Right lobe of liver (tissue), 6 donors: ENCODE measurements at regions not wholly inside any gene's neighbourhood (a gene's known extent, or its start where the extent isn't known, plus 50 kb on each side); places are given as distances from the start of the nearest gene placed in this dataset.

Source experiments
- ATAC-seq, 4 donors: fragments of 200-7000 bp; cut with Tn5 transposase; one replicate each; pipeline ENCODE4 v1.9.1; 2020; ENCODE audit warnings: mild to moderate bottlenecking in 4 of 4, moderate library complexity in 4 of 4
- DNase-seq, 3 donors: peaks; one replicate each; pipeline ENCODE4 v3.0.0-alpha.2; 2020
- H3K27ac ChIP-seq, 3 donors: fragments of 200-600 bp; one replicate each; pipeline ENCODE4 v1.8.0; 2022
- H3K27me3 ChIP-seq, 2 donors: fragments of 200-600 bp; one replicate each; pipeline ENCODE4 v1.8.0; 2022
- H3K36me3 ChIP-seq, 4 donors: fragments of 200-600 bp; sonication (generic) in 1 of 4; one replicate each; pipeline versions ENCODE4 v1.5.1 to v1.8.0; 2017 to 2022; ENCODE audit warnings: control low read depth in 1 of 4
- H3K4me1 ChIP-seq, 4 donors: fragments of 200-600 bp; sonication (generic) in 1 of 4; one replicate each; pipeline versions ENCODE4 v1.5.1 to v1.8.0; 2017 to 2022; ENCODE audit warnings: control low read depth in 1 of 4
- H3K4me3 ChIP-seq, 3 donors: fragments of 200-600 bp; one replicate each; pipeline ENCODE4 v1.8.0; 2022
- H3K9me3 ChIP-seq, 4 donors: fragments of 200-600 bp; sonication (generic) in 1 of 4; one replicate each; pipeline versions ENCODE4 v1.5.1 to v1.8.0; 2017 to 2022; ENCODE audit warnings: control low read depth in 1 of 4
- POLR2A ChIP-seq: fragments of 450-650 bp; IDR thresholded peaks from one replicate; pipeline ENCODE4 v1.6.1; 2017; ENCODE audit warnings: antibody characterized with exemption, mild to moderate bottlenecking
- WGBS: methylation state at CpG from one replicate; pipeline ENCODE4 v1.1.6; 2018; ENCODE audit warnings: low coverage, low lambda C conversion rate; ENCODE audit not compliant: insufficient coverage; ENCODE audit errors: missing lambda C conversion rate; 5-methylcytosine and 5-hydroxymethylcytosine counted together
- intact Hi-C, 2 donors: fragments of 100-400 bp; cut with DNase I; formaldehyde crosslinking; loops; one replicate each; pipeline versions ENCODE4 v1.11.2 to v1.14.1; 2022
- TF ChIP-seq, protein P1 (sequence below), 4 donors: fragments of 200-600 bp in 3 of 4; fragments of 450-650 bp in 1 of 4; IDR thresholded peaks; one replicate each; pipeline versions ENCODE4 v1.5.1 to v1.8.0; 2016 to 2022; ENCODE audit warnings: antibody characterized with exemption in 4 of 4, mild to moderate bottlenecking in 2 of 4
- donor health status: DM: no; HTN: yes; CAD: no.
- donor health status: DM: no; HTN: no; CAD: no.
- donor health status: DM: no; HTN: no; CAD: no.
- donor health status: DM: no; HTN: yes; CAD: no.
- donor health status: DM: no; HTN: yes; CAD: no.

- DNase-seq (no peak), ATAC-seq (no peak)
- TF ChIP-seq, protein P1, sequence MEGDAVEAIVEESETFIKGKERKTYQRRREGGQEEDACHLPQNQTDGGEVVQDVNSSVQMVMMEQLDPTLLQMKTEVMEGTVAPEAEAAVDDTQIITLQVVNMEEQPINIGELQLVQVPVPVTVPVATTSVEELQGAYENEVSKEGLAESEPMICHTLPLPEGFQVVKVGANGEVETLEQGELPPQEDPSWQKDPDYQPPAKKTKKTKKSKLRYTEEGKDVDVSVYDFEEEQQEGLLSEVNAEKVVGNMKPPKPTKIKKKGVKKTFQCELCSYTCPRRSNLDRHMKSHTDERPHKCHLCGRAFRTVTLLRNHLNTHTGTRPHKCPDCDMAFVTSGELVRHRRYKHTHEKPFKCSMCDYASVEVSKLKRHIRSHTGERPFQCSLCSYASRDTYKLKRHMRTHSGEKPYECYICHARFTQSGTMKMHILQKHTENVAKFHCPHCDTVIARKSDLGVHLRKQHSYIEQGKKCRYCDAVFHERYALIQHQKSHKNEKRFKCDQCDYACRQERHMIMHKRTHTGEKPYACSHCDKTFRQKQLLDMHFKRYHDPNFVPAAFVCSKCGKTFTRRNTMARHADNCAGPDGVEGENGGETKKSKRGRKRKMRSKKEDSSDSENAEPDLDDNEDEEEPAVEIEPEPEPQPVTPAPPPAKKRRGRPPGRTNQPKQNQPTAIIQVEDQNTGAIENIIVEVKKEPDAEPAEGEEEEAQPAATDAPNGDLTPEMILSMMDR (IDR thresholded peaks at IDR 0.05) = no peak
- no peak for TF ChIP-seq POLR2A
- Histone ChIP-seq H3K27ac (no peak overlapping the region), H3K9me3 (no peaks in the 10 kb centered on the region), H3K4me1 (no peaks in the 10 kb centered on the region), H3K27me3 (no peaks in the 10 kb centered on the region), H3K36me3 (no peaks in the 10 kb centered on the region), H3K4me3 (no peak overlapping the region)
- intact Hi-C loops = no loop called here
- WGBS = 68% methylated on average over 4 of the region's 4 CpGs
These were observed 997.6 kb upstream of the CITED2 start for GRCh38 chr6:140372064-140372463.

- no peaks in the 10 kb centered on the region for H3K36me3 ChIP-seq
- H3K9me3 ChIP-seq = no peaks in the 10 kb centered on the region
- 62% methylated on average over 2 of the region's 2 CpGs for WGBS
- no peaks in the 10 kb centered on the region for H3K27me3 ChIP-seq
- TF ChIP-seq POLR2A = no peak
- TF ChIP-seq, protein P1 (IDR thresholded peaks at IDR 0.05) = no peak
- H3K4me3 ChIP-seq = no peak overlapping the region
- no peak for ATAC-seq
- H3K27ac ChIP-seq = no peak overlapping the region
- H3K4me1 ChIP-seq = no peaks in the 10 kb centered on the region
- intact Hi-C loops = no loop called here
- DNase-seq = no peak
These were observed 996.8 kb upstream of the CITED2 start for GRCh38 chr6:140370976-140371870.

DNA sequence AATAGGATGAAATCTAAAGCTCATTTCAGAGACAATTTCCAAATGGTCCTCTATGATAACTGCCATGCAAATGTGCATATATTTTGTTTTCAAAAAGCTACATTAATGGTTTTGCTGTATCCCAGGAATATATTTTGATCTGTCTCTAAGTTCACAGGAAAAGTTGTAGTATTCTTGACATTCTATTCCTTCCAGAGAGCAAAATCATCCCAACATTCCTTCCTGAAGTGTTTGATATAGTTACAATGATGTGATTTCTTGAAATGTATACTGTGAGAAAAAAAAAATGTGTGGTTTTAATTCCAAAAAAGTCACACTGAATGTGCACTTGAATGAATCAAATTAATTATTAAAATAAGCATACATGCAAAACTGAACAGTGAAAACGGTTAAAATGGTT, 996.0 kb upstream of the CITED2 start:
- Histone ChIP-seq H3K36me3 (no peaks in the 10 kb centered on the region), H3K27ac (no peak overlapping the region), H3K4me1 (no peaks in the 10 kb centered on the region), H3K27me3 (no peaks in the 10 kb centered on the region), H3K9me3 (no peaks in the 10 kb centered on the region), H3K4me3 (no peak overlapping the region)
- WGBS = 73% methylated on average over 1 of the region's 1 CpG
- no peak for ATAC-seq
- intact Hi-C loops = no loop called here
- TF ChIP-seq, protein P1 (IDR thresholded peaks at IDR 0.05) = no peak
- TF ChIP-seq POLR2A = no peak
- DNase-seq = no peak

DNA sequence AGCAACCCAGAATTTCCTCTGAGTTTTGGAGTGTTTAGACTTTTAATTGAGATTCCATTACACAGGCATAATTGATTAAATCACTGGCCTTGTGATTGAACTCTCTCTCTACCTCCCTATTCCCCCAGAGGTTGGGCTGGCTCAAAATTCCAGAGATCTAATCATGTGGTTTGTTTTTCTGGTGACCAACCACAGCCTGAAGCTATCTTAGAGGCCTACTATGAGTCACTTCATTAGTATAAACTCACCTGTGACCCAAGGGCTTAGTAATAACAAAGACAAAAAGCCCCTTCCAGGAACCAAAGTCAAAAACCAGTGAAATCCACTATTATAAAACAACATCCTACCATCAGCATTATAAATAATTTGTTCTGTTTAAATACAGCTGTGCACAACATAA, 992.5 kb upstream of the CITED2 start:
- H3K27me3 ChIP-seq = no peaks in the 10 kb centered on the region
- no peaks in the 10 kb centered on the region for H3K9me3 ChIP-seq
- H3K27ac ChIP-seq = no peak overlapping the region
- ATAC-seq (no peak), DNase-seq (no peak)
- H3K4me1 ChIP-seq = no peaks in the 10 kb centered on the region
- TF ChIP-seq, protein P1 (IDR thresholded peaks at IDR 0.05) = no peak
- no peak for TF ChIP-seq POLR2A
- no peak overlapping the region for H3K4me3 ChIP-seq
- intact Hi-C loops = no loop called here
- no peaks in the 10 kb centered on the region for H3K36me3 ChIP-seq

- intact Hi-C loops = no loop called here
- H3K27ac ChIP-seq = no peak overlapping the region
- no peak for ATAC-seq
- H3K9me3 ChIP-seq = no peaks in the 10 kb centered on the region
- no peaks in the 10 kb centered on the region for H3K36me3 ChIP-seq
- no peak for DNase-seq
- no peaks in the 10 kb centered on the region for H3K4me1 ChIP-seq
- H3K4me3 ChIP-seq = no peak overlapping the region
- TF ChIP-seq POLR2A = no peak
- TF ChIP-seq, protein P1 (IDR thresholded peaks at IDR 0.05) = no peak
- no peaks in the 10 kb centered on the region for H3K27me3 ChIP-seq
These were observed 990.5 kb upstream of the CITED2 start for GRCh38 chr6:140364916-140365315.
